PC-3 (cell line): ENCODE measurements at regions not wholly inside any gene's neighbourhood (a gene's known extent, or its start where the extent isn't known, plus 50 kb on each side); places are given as distances from the start of the nearest gene placed in this dataset.

Source experiments
- ATAC-seq: fragments of 200-7000 bp; cut with Tn5 transposase; 2 replicates; pipeline ENCODE4 v1.9.1; 2020; ENCODE audit warnings: mild to moderate bottlenecking, moderate library complexity
- BruUV-seq: library from RNA; stranded (reverse); fragments of 400-500 nt; replicated peaks from 2 replicates; lab custom pipeline; 2021; lab: Mats Ljungman, UMichigan
- CTCF ChIA-PET: fragments of 300-600 bp; sonication (Branson Sonifier 250); formaldehyde crosslinking; loops from one replicate; lab custom pipeline; 2022; ENCODE audit warnings: antibody characterized with exemption; lab: Charles Lee
- POLR2A ChIA-PET: fragments of 300-600 bp; sonication (Branson Sonifier 250); formaldehyde crosslinking; loops from one replicate; lab custom pipeline; 2022; ENCODE audit warnings: antibody characterized with exemption; ENCODE audit not compliant: unreplicated experiment; lab: Charles Lee
- DNase-seq: peaks from one replicate; pipeline ENCODE4 v3.0.0-alpha.2; 2015
- H2AFZ ChIP-seq: fragments of 300-600 bp; sonication (generic); 2 replicates; pipeline ENCODE4 v1.6.0; 2016; ENCODE audit warnings: antibody characterized with exemption, low read length
- H3F3A ChIP-seq: fragments of 300-600 bp; sonication (generic); one replicate; pipeline ENCODE4 v1.6.0; 2017; ENCODE audit warnings: antibody characterized with exemption, low read length, control low read depth, mild to moderate bottlenecking; ENCODE audit not compliant: unreplicated experiment
- H3K27ac ChIP-seq: fragments of 300-600 bp; sonication (generic); 2 replicates; pipeline ENCODE4 v1.5.1; 2016; ENCODE audit warnings: mild to moderate bottlenecking, low read length
- H3K27me3 ChIP-seq: fragments of 300-600 bp; sonication (generic); 2 replicates; pipeline ENCODE4 v1.6.1; 2016; ENCODE audit warnings: low read length, mixed read lengths
- H3K36me3 ChIP-seq: fragments of 300-600 bp; sonication (generic); 2 replicates; pipeline ENCODE4 v1.6.1; 2016; ENCODE audit warnings: low read depth, mixed run types, low read length, mixed read lengths
- H3K4me1 ChIP-seq: fragments of 300-600 bp; sonication (generic); 2 replicates; pipeline ENCODE4 v1.5.1; 2016; ENCODE audit warnings: low read length; ENCODE audit not compliant: insufficient read depth
- H3K4me2 ChIP-seq: fragments of 300-600 bp; sonication (generic); 2 replicates; pipeline ENCODE4 v1.6.0; 2016; ENCODE audit warnings: low read length
- H3K4me3 ChIP-seq: fragments of 300-600 bp; sonication (generic); 2 replicates; pipeline ENCODE4 v1.5.1; 2016; ENCODE audit warnings: mild to moderate bottlenecking, low read length, mixed read lengths
- H3K79me2 ChIP-seq: fragments of 300-600 bp; sonication (generic); 2 replicates; pipeline ENCODE4 v1.6.1; 2017; ENCODE audit warnings: low read length, mixed read lengths
- H3K9ac ChIP-seq: fragments of 300-600 bp; sonication (generic); 2 replicates; pipeline ENCODE4 v1.6.0; 2016; ENCODE audit warnings: mild to moderate bottlenecking, low read length
- H3K9me2 ChIP-seq: fragments of 300-600 bp; sonication (generic); replicated peaks from 2 replicates; pipeline ENCODE4 v1.6.1; 2016; ENCODE audit warnings: mixed run types, low read length, mixed read lengths
- H3K9me3 ChIP-seq: fragments of 300-600 bp; sonication (generic); 2 replicates; pipeline ENCODE4 v1.6.1; 2016; ENCODE audit warnings: low read length, mixed read lengths
- H4K20me1 ChIP-seq: fragments of 300-600 bp; sonication (generic); 2 replicates; pipeline ENCODE4 v1.6.1; 2016; ENCODE audit warnings: low read length, mixed read lengths
- EZH2 ChIP-seq: fragments of 300-600 bp; sonication (generic); IDR thresholded peaks from one replicate; pipeline ENCODE4 v1.6.1; 2017; ENCODE audit warnings: antibody characterized with exemption, mild to moderate bottlenecking, low read length; ENCODE audit not compliant: unreplicated experiment
- EZH2phosphoT487 ChIP-seq: fragments of 300-600 bp; sonication (generic); IDR thresholded peaks from 2 replicates; pipeline ENCODE4 v1.6.1; 2018; ENCODE audit warnings: mild to moderate bottlenecking, antibody characterized with exemption, low read length, borderline replicate concordance
- intact Hi-C: fragments of 100-400 bp; cut with micrococcal nuclease; formaldehyde crosslinking; loops from 2 replicates; pipeline ENCODE4 v1.9.0; 2023
- TF ChIP-seq, protein P1 (sequence below): fragments of 300-600 bp; sonication (generic); conservative IDR thresholded peaks from 2 replicates; pipeline ENCODE4 v1.5.1; 2017; ENCODE audit warnings: antibody characterized with exemption, low read depth, mild to moderate bottlenecking, low read length

DNA sequence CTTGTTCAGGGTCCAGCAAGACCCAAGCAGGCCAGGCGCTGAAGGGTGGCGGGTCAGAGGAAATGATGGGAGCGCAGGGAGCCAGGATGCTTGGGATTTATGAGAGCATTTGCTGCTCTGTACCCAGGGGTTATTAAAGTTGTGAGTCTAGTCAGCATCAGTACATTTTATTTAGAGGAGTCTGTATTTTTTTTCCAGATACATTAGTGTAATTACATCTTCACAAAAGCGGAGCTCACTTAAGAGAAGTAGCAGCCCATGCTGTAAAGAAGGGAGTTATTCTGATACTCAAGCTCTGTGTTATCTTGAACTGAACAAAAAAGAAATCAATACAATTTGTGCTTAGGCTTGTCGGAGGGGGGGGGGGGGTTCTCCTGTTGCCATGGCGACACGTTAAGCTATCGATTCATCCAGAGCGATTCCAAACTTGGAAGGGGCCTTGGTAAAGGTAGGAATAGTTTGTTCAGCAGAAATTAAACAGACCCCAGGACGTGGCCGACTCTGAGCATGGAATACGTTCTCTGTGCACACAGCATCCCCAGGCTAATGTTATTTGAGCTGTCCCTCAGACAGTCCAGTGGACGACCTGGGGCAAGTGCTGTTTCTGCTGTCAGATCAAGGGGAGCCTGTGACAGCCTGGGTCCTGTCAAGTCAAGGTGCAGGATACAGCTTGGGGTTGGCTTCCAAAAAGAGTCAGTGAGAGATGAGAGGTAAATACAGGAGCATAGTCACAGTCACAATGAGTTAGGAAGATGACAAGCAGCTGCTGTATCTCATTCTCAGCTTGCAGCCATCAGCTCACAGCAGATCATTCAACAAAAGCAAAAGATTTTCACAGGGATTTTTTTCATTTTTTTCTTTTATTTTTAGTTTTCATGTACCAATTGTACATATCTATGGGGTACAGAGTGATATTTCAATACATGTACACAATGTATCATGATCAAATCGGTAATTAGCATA, 387.6 kb downstream of the DCDC2C start:
- intact Hi-C loops: no loop called here
- Histone ChIP-seq H3K9me2 (no peaks in the 10 kb centered on the region), H3K4me3 (no peak overlapping the region), H3K27me3 (peaks cover 37% of the 10 kb centered on the region), H3K36me3 (no peaks in the 10 kb centered on the region), H3K79me2 (no peaks in the 10 kb centered on the region), H3K9me3 (no peaks in the 10 kb centered on the region), H2AFZ (no peak overlapping the region), H3K27ac (no peak overlapping the region), H3K4me1 (no peaks in the 10 kb centered on the region), H4K20me1 (no peaks in the 10 kb centered on the region), H3K9ac (no peak overlapping the region), H3F3A (no peaks in the 10 kb centered on the region), H3K4me2 (no peak overlapping the region)
- DNase-seq (no peak), ATAC-seq (no peak)
- no TSS peak for BruUV-seq
- ChIA-PET POLR2A (no interaction called here), CTCF (no interaction called here)
- TF ChIP-seq, protein P1, sequence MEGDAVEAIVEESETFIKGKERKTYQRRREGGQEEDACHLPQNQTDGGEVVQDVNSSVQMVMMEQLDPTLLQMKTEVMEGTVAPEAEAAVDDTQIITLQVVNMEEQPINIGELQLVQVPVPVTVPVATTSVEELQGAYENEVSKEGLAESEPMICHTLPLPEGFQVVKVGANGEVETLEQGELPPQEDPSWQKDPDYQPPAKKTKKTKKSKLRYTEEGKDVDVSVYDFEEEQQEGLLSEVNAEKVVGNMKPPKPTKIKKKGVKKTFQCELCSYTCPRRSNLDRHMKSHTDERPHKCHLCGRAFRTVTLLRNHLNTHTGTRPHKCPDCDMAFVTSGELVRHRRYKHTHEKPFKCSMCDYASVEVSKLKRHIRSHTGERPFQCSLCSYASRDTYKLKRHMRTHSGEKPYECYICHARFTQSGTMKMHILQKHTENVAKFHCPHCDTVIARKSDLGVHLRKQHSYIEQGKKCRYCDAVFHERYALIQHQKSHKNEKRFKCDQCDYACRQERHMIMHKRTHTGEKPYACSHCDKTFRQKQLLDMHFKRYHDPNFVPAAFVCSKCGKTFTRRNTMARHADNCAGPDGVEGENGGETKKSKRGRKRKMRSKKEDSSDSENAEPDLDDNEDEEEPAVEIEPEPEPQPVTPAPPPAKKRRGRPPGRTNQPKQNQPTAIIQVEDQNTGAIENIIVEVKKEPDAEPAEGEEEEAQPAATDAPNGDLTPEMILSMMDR: no peak
- no peak for TF ChIP-seq EZH2phosphoT487
- TF ChIP-seq EZH2: no peak

DNA sequence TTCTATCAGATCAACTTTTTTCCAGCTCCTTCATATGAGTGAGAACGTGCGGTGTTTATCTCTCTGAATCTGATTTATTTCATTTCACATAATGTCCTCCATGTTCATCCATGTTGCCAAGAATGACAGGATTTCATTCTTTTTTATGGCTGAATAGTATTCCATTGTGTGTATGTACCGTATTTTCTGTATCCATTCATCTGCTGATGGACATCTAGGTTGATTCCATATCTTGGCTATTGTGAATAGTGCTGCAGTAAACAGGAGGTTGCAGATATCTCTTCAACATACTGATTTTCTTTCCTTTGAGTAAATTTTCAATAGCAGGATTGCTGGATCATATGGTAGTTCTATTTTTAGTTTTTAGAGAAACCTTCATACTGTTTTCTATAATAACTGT, 388.5 kb downstream of the DCDC2C start:
- no peak overlapping the region for H3K27ac ChIP-seq
- BruUV-seq: no TSS peak
- TF ChIP-seq EZH2phosphoT487 (no peak), EZH2 (no peak)
- TF ChIP-seq, protein P1: no peak
- H3K9ac ChIP-seq: no peak overlapping the region
- no peaks in the 10 kb centered on the region for H3K36me3 ChIP-seq
- intact Hi-C loops: no loop called here
- no peak overlapping the region for H3K4me2 ChIP-seq
- POLR2A ChIA-PET: no interaction called here
- H3F3A ChIP-seq: no peaks in the 10 kb centered on the region
- CTCF ChIA-PET: no interaction called here
- H3K9me3 ChIP-seq: no peaks in the 10 kb centered on the region
- H4K20me1 ChIP-seq: no peaks in the 10 kb centered on the region
- no peak for ATAC-seq
- DNase-seq: no peak
- H3K4me1 ChIP-seq: no peaks in the 10 kb centered on the region
- H2AFZ ChIP-seq: no peak overlapping the region
- H3K27me3 ChIP-seq: peaks cover 45% of the 10 kb centered on the region
- no peak overlapping the region for H3K4me3 ChIP-seq
- H3K79me2 ChIP-seq: no peaks in the 10 kb centered on the region
- no peaks in the 10 kb centered on the region for H3K9me2 ChIP-seq

DNA sequence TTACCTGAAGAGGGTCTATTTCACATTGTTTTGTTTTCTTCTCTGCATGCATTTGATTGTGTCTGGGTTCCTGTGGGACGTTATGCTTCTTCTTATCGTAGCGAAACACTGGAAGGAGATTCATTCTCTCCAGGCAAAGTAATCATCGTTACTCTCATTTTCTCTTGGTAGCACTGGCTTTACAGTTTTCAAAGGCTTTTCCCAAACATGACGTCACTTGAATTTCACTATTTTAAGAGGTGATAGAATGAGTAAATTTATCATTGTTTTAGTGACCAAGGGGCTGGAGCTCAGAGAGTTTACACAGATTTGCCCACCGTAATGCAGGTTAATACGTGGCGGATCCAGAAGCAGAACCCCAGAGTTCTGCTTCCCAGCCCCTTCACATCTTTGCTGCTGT, 391.4 kb downstream of the DCDC2C start:
- H3K9me2 ChIP-seq: no peaks in the 10 kb centered on the region
- H3K27me3 ChIP-seq: peaks cover 47% of the 10 kb centered on the region
- H3F3A ChIP-seq: no peaks in the 10 kb centered on the region
- no peak overlapping the region for H3K4me2 ChIP-seq
- BruUV-seq: no TSS peak
- ATAC-seq (no peak), DNase-seq (no peak)
- no peak overlapping the region for H3K27ac ChIP-seq
- no peaks in the 10 kb centered on the region for H4K20me1 ChIP-seq
- no peaks in the 10 kb centered on the region for H3K79me2 ChIP-seq
- no peaks in the 10 kb centered on the region for H3K9me3 ChIP-seq
- H3K4me3 ChIP-seq: no peak overlapping the region
- no peak overlapping the region for H3K9ac ChIP-seq
- POLR2A ChIA-PET: no interaction called here
- no peak overlapping the region for H2AFZ ChIP-seq
- H3K36me3 ChIP-seq: no peaks in the 10 kb centered on the region
- TF ChIP-seq EZH2: no peak
- TF ChIP-seq, protein P1: no peak
- TF ChIP-seq EZH2phosphoT487: no peak
- no peaks in the 10 kb centered on the region for H3K4me1 ChIP-seq
- intact Hi-C loops: no loop called here
- CTCF ChIA-PET: no interaction called here
